NCI-H2081 (cell line): ENCODE measurements at regions not wholly inside any gene's neighbourhood (a gene's known extent, or its start where the extent isn't known, plus 50 kb on each side); places are given as distances from the start of the nearest gene placed in this dataset.

Experiments
- DNase-seq, 2 experiments: peaks; one replicate each; lab custom pipeline; 2025; lab: John Stamatoyannopoulos, UW

- DNase-seq = peak in 1 of 2 experiments; percentile 1
Measured at GRCh38 chr5:129400395-129400983, 59.6 kb upstream of the ADAMTS19 start.

DNA sequence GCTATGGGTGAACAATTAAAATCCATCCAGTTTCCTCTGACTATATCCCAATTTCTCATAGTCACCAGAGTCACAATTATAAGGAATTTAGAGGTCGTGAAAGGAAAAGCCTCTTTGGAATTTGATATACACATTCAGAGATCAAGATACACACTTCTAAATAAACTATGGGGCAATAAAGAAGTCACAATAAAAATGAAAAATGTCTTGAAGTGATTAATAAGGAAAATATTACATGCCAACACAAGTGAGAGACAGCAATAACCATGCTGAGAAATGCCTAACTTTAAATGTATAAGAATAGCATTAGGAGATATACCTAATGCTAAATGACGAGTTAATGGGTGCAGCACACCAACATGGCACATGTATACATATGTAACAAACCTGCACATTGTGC, 54.9 kb upstream of the ADAMTS19 start:
- DNase-seq = no peak

GRCh38 chr5:129406440-129406839, 53.7 kb upstream of the ADAMTS19 start:
- no peak for DNase-seq
